SK-N-SH (cell line): ENCODE measurements at regions not wholly inside any gene's neighbourhood (a gene's known extent, or its start where the extent isn't known, plus 50 kb on each side); places are given as distances from the start of the nearest gene placed in this dataset.

Source experiments
- CTCF ChIA-PET: fragments of 300-600, 350-600 bp; formaldehyde crosslinking; extraction: SDS; loops from one replicate; lab custom pipeline; 2021; lab: Yijun Ruan, JAX
- POLR2A ChIA-PET: fragments of 350-600 bp; sonication (Branson Sonifier 250); formaldehyde crosslinking; extraction: SDS; loops from one replicate; lab custom pipeline; 2020; ENCODE audit warnings: antibody characterized with exemption, inconsistent platforms; lab: Yijun Ruan, JAX
- DNase-seq: peaks from one replicate; pipeline ENCODE4 v3.0.0; 2012
- H2AFZ ChIP-seq: fragments of 200-600 bp; sonication (generic); 2 replicates; pipeline ENCODE4 v1.8.1; 2016; ENCODE audit warnings: antibody characterized with exemption, mild to moderate bottlenecking, low read depth
- H3F3A ChIP-seq: fragments of 200-600 bp; sonication (generic); replicated peaks from 2 replicates; pipeline ENCODE3; 2016; ENCODE audit warnings: antibody characterized with exemption, mild to moderate bottlenecking; ENCODE audit not compliant: insufficient read depth
- H3K27ac ChIP-seq, 2 experiments: fragments of 200-500 bp in 1 of 2; fragments of 200-600 bp in 1 of 2; sonication (Bioruptor generic) in 1 of 2; sonication (generic), shearing (Covaris generic) in 1 of 2; 2 replicates each; pipeline versions ENCODE4 v1.5.1 to v1.6.1; 2014 to 2016; ENCODE audit warnings: low read depth in 2 of 2, inconsistent platforms in 1 of 2, low read length in 1 of 2, mild to moderate bottlenecking in 1 of 2, mixed read lengths in 1 of 2
- H3K27me3 ChIP-seq: fragments of 200-600 bp; sonication (generic), shearing (Covaris generic); 2 replicates; pipeline ENCODE4 v1.6.1; 2016; ENCODE audit warnings: mixed run types; ENCODE audit not compliant: insufficient read depth
- H3K36me3 ChIP-seq, 2 experiments: fragments of 200-500 bp in 1 of 2; fragments of 200-600 bp in 1 of 2; sonication (Bioruptor generic) in 1 of 2; sonication (generic) in 1 of 2; replicated peaks in 1 of 2; 2 replicates each; pipeline versions ENCODE3 to v1.5.1; 2014 to 2016; ENCODE audit warnings: low read length in 1 of 2, mild to moderate bottlenecking in 1 of 2; ENCODE audit not compliant: insufficient read depth in 2 of 2, control insufficient read depth in 1 of 2
- H3K4me1 ChIP-seq, 2 experiments: fragments of 200-500 bp in 1 of 2; fragments of 200-600 bp in 1 of 2; sonication (Bioruptor generic) in 1 of 2; sonication (generic), shearing (Covaris generic) in 1 of 2; 2 replicates each; pipeline versions ENCODE4 v1.5.1 to v1.6.1; 2014 to 2016; ENCODE audit warnings: low read depth in 1 of 2, low read length in 1 of 2, mixed run types in 1 of 2; ENCODE audit not compliant: insufficient read depth in 2 of 2, control insufficient read depth in 1 of 2
- H3K4me2 ChIP-seq: fragments of 200-600 bp; sonication (generic), shearing (Covaris generic); 2 replicates; pipeline ENCODE4 v1.6.1; 2017; ENCODE audit warnings: mixed run types
- H3K4me3 ChIP-seq, 2 experiments: fragments of 200-500 bp in 1 of 2; fragments of 200-600 bp in 1 of 2; sonication (Bioruptor generic) in 1 of 2; sonication (generic), shearing (Covaris generic) in 1 of 2; 2 replicates each; pipeline versions ENCODE4 v1.5.1 to v1.8.1; 2014 to 2016; ENCODE audit warnings: low read depth in 2 of 2, inconsistent platforms in 1 of 2, low read length in 1 of 2, mild to moderate bottlenecking in 1 of 2, mixed read lengths in 1 of 2, moderate library complexity in 1 of 2
- H3K79me2 ChIP-seq: fragments of 200-600 bp; sonication (generic); 2 replicates; pipeline ENCODE4 v1.8.1; 2017; ENCODE audit warnings: mild to moderate bottlenecking; ENCODE audit not compliant: insufficient read depth
- H3K9ac ChIP-seq: fragments of 200-600 bp; sonication (generic); 2 replicates; pipeline ENCODE4 v1.6.1; 2017; ENCODE audit warnings: mixed run types
- H3K9me2 ChIP-seq: fragments of 200-600 bp; sonication (generic); 2 replicates; pipeline ENCODE4 v1.6.1; 2017; ENCODE audit warnings: mixed run types
- H3K9me3 ChIP-seq: fragments of 200-600 bp; sonication (generic); 2 replicates; pipeline ENCODE4 v1.6.1; 2017; ENCODE audit warnings: mixed run types, mild to moderate bottlenecking, moderate library complexity
- H4K20me1 ChIP-seq: fragments of 200-600 bp; sonication (generic); 2 replicates; pipeline ENCODE4 v1.6.1; 2017; ENCODE audit warnings: mild to moderate bottlenecking, mixed run types; ENCODE audit not compliant: insufficient read depth
- ELF1 ChIP-seq: IDR thresholded peaks from 2 replicates; pipeline ENCODE4 v1.4.0; 2012
- FOSL2 ChIP-seq: IDR thresholded peaks from 2 replicates; pipeline ENCODE4 v1.4.0; 2012; ENCODE audit warnings: low read depth, mild to moderate bottlenecking, moderate library complexity, borderline replicate concordance
- FOXJ3 ChIP-seq: sonication (generic); formaldehyde crosslinking; IDR thresholded peaks from 2 replicates; pipeline ENCODE4 v1.5.1; 2020; ENCODE audit warnings: mild to moderate bottlenecking, missing genetic modification reagents
- FOXM1 ChIP-seq: IDR thresholded peaks from 2 replicates; pipeline ENCODE4 v1.4.0; 2012; ENCODE audit warnings: low read depth, mild to moderate bottlenecking
- MEF2A ChIP-seq: IDR thresholded peaks from 2 replicates; pipeline ENCODE4 v1.4.0; 2012; ENCODE audit warnings: low read depth, borderline replicate concordance
- MXI1 ChIP-seq: IDR thresholded peaks from 2 replicates; pipeline ENCODE4 v1.6.1; 2012; ENCODE audit warnings: mild to moderate bottlenecking, low read depth, low read length, improper control_type of control experiment
- NFIC ChIP-seq: IDR thresholded peaks from 2 replicates; pipeline ENCODE4 v1.4.0; 2012; ENCODE audit warnings: borderline replicate concordance
- POLR2AphosphoS5 ChIP-seq: IDR thresholded peaks from 2 replicates; pipeline ENCODE4 v1.6.1; 2012; ENCODE audit warnings: low read depth, low read length
- RFX5 ChIP-seq: IDR thresholded peaks from 2 replicates; pipeline ENCODE4 v1.6.1; 2012; ENCODE audit warnings: mild to moderate bottlenecking, improper control_type of control experiment, low read length
- SIN3A ChIP-seq: IDR thresholded peaks from 2 replicates; pipeline ENCODE4 v1.6.1; 2012; ENCODE audit warnings: low read depth, mild to moderate bottlenecking, low read length, moderate library complexity, borderline replicate concordance
- TAF1 ChIP-seq: IDR thresholded peaks from 2 replicates; pipeline ENCODE4 v1.6.1; 2012; ENCODE audit warnings: low read depth, mild to moderate bottlenecking, low read length, moderate library complexity, borderline replicate concordance
- TCF12 ChIP-seq: IDR thresholded peaks from 2 replicates; pipeline ENCODE4 v1.4.0; 2012
- TEAD4 ChIP-seq: IDR thresholded peaks from 2 replicates; pipeline ENCODE4 v1.4.0; 2012; ENCODE audit warnings: mild to moderate bottlenecking, borderline replicate concordance; ENCODE audit not compliant: insufficient read depth
- YY1 ChIP-seq: IDR thresholded peaks from 2 replicates; pipeline ENCODE4 v1.4.0; 2012; ENCODE audit warnings: low read depth, mild to moderate bottlenecking
- WGBS: methylation state at CpG from one replicate; pipeline ENCODE4 v1.1.6; 2017; ENCODE audit warnings: low lambda C conversion rate; 5-methylcytosine and 5-hydroxymethylcytosine counted together
- TF ChIP-seq, protein P1 (sequence below): IDR thresholded peaks from 2 replicates; pipeline ENCODE4 v1.6.1; 2012; ENCODE audit warnings: mild to moderate bottlenecking, low read depth, low read length, moderate library complexity
- TF ChIP-seq, protein P2 (sequence below): fragments of 200-600 bp; sonication (generic); IDR thresholded peaks from 2 replicates; pipeline ENCODE4 v1.6.1; 2017; ENCODE audit warnings: antibody characterized with exemption, mild to moderate bottlenecking, moderate library complexity

GRCh38 chrX:116009861-116010710, 160.5 kb upstream of the AGTR2 start:
- Histone ChIP-seq H3K4me3 (no peak overlapping the region), H3K36me3 (no peaks in the 10 kb centered on the region), H3K9me3 (no peaks in the 10 kb centered on the region), H2AFZ (no peak overlapping the region), H3K4me1 (no peaks in the 10 kb centered on the region; a peak in 1 of 4 replicates), H3K9ac (no peak overlapping the region), H3K4me2 (no peak overlapping the region), H3K27ac (peak overlapping the region in 1 of 2 experiments; percentile 76; a peak in 2 of 4 replicates), H3K27me3 (peaks cover 10% of the 10 kb centered on the region; the same call in 1 of the 2 replicates), H4K20me1 (no peaks in the 10 kb centered on the region), H3K79me2 (no peaks in the 10 kb centered on the region), H3K9me2 (no peaks in the 10 kb centered on the region), H3F3A (no peaks in the 10 kb centered on the region)
- WGBS: 3% methylated on average over 8 of the region's 8 CpGs
- DNase-seq: peak; percentile 9
- CTCF ChIA-PET: interaction anchor here (0.9 to 1.0 kb wide), 3 partner anchors 9 to 51 kb away, joined by 3 read pairs; no protein-coding TSS in a partner anchor
- POLR2A ChIA-PET: no interaction called here
- no peak for TF ChIP-seq RFX5
- TF ChIP-seq YY1: no peak
- TF ChIP-seq, protein P1, sequence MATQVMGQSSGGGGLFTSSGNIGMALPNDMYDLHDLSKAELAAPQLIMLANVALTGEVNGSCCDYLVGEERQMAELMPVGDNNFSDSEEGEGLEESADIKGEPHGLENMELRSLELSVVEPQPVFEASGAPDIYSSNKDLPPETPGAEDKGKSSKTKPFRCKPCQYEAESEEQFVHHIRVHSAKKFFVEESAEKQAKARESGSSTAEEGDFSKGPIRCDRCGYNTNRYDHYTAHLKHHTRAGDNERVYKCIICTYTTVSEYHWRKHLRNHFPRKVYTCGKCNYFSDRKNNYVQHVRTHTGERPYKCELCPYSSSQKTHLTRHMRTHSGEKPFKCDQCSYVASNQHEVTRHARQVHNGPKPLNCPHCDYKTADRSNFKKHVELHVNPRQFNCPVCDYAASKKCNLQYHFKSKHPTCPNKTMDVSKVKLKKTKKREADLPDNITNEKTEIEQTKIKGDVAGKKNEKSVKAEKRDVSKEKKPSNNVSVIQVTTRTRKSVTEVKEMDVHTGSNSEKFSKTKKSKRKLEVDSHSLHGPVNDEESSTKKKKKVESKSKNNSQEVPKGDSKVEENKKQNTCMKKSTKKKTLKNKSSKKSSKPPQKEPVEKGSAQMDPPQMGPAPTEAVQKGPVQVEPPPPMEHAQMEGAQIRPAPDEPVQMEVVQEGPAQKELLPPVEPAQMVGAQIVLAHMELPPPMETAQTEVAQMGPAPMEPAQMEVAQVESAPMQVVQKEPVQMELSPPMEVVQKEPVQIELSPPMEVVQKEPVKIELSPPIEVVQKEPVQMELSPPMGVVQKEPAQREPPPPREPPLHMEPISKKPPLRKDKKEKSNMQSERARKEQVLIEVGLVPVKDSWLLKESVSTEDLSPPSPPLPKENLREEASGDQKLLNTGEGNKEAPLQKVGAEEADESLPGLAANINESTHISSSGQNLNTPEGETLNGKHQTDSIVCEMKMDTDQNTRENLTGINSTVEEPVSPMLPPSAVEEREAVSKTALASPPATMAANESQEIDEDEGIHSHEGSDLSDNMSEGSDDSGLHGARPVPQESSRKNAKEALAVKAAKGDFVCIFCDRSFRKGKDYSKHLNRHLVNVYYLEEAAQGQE: no peak
- TF ChIP-seq ELF1: no peak
- TF ChIP-seq FOXM1: no peak
- no peak for TF ChIP-seq FOXJ3 (CRISPR knock-in tag)
- no peak for TF ChIP-seq FOSL2
- no peak for TF ChIP-seq NFIC
- no peak for TF ChIP-seq MXI1
- no peak for TF ChIP-seq POLR2AphosphoS5
- TF ChIP-seq, protein P2, sequence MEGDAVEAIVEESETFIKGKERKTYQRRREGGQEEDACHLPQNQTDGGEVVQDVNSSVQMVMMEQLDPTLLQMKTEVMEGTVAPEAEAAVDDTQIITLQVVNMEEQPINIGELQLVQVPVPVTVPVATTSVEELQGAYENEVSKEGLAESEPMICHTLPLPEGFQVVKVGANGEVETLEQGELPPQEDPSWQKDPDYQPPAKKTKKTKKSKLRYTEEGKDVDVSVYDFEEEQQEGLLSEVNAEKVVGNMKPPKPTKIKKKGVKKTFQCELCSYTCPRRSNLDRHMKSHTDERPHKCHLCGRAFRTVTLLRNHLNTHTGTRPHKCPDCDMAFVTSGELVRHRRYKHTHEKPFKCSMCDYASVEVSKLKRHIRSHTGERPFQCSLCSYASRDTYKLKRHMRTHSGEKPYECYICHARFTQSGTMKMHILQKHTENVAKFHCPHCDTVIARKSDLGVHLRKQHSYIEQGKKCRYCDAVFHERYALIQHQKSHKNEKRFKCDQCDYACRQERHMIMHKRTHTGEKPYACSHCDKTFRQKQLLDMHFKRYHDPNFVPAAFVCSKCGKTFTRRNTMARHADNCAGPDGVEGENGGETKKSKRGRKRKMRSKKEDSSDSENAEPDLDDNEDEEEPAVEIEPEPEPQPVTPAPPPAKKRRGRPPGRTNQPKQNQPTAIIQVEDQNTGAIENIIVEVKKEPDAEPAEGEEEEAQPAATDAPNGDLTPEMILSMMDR: no peak
- no peak for TF ChIP-seq SIN3A
- no peak for TF ChIP-seq TEAD4
- no peak for TF ChIP-seq TAF1
- no peak for TF ChIP-seq MEF2A
- no peak for TF ChIP-seq TCF12
